ENCODE measurements at regions not wholly inside any gene's neighbourhood (a gene's known extent, or its start where the extent isn't known, plus 50 kb on each side); places are given as distances from the start of the nearest gene placed in this dataset.

DNA sequence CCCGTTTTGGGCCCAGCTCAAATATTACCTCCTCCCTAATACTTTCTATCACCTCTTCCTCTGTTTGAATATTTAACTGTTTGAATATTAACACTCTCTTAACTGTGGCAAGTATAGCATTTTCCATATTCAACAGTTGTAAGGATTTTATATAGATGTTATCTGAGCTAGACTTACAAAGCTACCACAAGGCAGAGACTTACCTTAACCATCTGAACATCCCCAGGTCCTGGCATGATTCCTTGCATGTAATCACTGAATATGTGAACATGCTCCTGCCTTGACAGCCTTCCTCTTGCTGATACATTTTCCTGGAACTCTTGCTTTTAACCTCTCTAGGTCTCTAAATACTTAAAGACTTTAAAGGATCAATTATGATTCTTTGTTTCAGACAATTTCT lies 182.4 kb downstream of the MCHR2 start:
- DNase-seq (ENCODE audit: low spot score) (no peak), ATAC-seq (no peak)
- Mint-ChIP-seq H3K36me3 (no peaks in the 10 kb centered on the region), H3K27ac (no peak overlapping the region), H3K4me3 (no peak overlapping the region), H3K9me3 (no peaks in the 10 kb centered on the region; the same call in 1 of the 2 replicates), H3K4me1 (peaks cover 19% of the 10 kb centered on the region), H3K27me3 (ENCODE audit: low read depth) (peaks cover 93% of the 10 kb centered on the region)
- POLR2A ChIA-PET: no interaction called here
- TF ChIP-seq KAT7 (CRISPR knock-in tag; IDR thresholded peaks at IDR 0.05; ENCODE audit: borderline replicate concordance) (no peak), SP1 (CRISPR knock-in tag; conservative IDR thresholded peaks at IDR 0.05) (no peak), ATF1 (CRISPR knock-in tag; IDR thresholded peaks at IDR 0.05) (no peak), ETV6 (CRISPR knock-in tag; IDR thresholded peaks at IDR 0.05) (no peak), FOXK1 (CRISPR knock-in tag; IDR thresholded peaks at IDR 0.05) (no peak), TCF7 (CRISPR knock-in tag; IDR thresholded peaks at IDR 0.05; ENCODE audit: low read depth) (no peak)
- TF ChIP-seq, protein P1, sequence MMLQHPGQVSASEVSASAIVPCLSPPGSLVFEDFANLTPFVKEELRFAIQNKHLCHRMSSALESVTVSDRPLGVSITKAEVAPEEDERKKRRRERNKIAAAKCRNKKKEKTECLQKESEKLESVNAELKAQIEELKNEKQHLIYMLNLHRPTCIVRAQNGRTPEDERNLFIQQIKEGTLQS (CRISPR knock-in tag; conservative IDR thresholded peaks at IDR 0.05): no peak
- TF ChIP-seq, protein P2, sequence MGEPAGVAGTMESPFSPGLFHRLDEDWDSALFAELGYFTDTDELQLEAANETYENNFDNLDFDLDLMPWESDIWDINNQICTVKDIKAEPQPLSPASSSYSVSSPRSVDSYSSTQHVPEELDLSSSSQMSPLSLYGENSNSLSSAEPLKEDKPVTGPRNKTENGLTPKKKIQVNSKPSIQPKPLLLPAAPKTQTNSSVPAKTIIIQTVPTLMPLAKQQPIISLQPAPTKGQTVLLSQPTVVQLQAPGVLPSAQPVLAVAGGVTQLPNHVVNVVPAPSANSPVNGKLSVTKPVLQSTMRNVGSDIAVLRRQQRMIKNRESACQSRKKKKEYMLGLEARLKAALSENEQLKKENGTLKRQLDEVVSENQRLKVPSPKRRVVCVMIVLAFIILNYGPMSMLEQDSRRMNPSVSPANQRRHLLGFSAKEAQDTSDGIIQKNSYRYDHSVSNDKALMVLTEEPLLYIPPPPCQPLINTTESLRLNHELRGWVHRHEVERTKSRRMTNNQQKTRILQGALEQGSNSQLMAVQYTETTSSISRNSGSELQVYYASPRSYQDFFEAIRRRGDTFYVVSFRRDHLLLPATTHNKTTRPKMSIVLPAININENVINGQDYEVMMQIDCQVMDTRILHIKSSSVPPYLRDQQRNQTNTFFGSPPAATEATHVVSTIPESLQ (CRISPR knock-in tag; IDR thresholded peaks at IDR 0.05): no peak
- CTCF ChIA-PET: no interaction called here

DNA sequence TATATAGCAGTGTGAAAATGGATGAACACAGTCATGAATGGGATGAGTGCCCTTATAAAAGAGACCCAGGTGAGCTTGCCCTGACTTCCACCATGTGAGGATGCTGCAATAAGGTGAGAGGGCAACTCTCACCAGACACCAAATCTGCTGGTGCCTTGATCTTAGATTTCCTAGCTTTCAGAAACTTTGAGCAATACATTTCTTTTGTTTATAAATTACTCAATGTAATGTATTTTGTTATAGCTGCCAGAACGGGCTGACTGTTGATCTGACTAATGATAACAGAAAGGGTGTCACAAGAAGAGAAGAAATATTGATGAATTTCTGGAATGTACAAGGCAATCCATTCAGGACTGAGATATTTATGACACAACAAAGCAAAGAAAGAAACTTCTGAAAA lies 180.5 kb downstream of the MCHR2 start:
- H3K27ac Mint-ChIP-seq: no peak overlapping the region
- POLR2A ChIA-PET: no interaction called here
- no peaks in the 10 kb centered on the region for H3K36me3 Mint-ChIP-seq
- TF ChIP-seq FOXP1 (CRISPR knock-in tag; IDR thresholded peaks at IDR 0.05; ENCODE audit: borderline replicate concordance) (no peak), MXD4 (CRISPR knock-in tag; IDR thresholded peaks at IDR 0.05; ENCODE audit: borderline replicate concordance) (no peak), TEAD4 (CRISPR knock-in tag; IDR thresholded peaks at IDR 0.05) (no peak), GABPB1 (CRISPR knock-in tag; IDR thresholded peaks at IDR 0.05) (no peak), HMGA2 (CRISPR knock-in tag; IDR thresholded peaks at IDR 0.05) (no peak), ZNF138 (CRISPR knock-in tag; conservative IDR thresholded peaks at IDR 0.05) (no peak)
- TF ChIP-seq, protein P3, sequence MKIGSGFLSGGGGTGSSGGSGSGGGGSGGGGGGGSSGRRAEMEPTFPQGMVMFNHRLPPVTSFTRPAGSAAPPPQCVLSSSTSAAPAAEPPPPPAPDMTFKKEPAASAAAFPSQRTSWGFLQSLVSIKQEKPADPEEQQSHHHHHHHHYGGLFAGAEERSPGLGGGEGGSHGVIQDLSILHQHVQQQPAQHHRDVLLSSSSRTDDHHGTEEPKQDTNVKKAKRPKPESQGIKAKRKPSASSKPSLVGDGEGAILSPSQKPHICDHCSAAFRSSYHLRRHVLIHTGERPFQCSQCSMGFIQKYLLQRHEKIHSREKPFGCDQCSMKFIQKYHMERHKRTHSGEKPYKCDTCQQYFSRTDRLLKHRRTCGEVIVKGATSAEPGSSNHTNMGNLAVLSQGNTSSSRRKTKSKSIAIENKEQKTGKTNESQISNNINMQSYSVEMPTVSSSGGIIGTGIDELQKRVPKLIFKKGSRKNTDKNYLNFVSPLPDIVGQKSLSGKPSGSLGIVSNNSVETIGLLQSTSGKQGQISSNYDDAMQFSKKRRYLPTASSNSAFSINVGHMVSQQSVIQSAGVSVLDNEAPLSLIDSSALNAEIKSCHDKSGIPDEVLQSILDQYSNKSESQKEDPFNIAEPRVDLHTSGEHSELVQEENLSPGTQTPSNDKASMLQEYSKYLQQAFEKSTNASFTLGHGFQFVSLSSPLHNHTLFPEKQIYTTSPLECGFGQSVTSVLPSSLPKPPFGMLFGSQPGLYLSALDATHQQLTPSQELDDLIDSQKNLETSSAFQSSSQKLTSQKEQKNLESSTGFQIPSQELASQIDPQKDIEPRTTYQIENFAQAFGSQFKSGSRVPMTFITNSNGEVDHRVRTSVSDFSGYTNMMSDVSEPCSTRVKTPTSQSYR (CRISPR knock-in tag; IDR thresholded peaks at IDR 0.05): no peak
- TF ChIP-seq, protein P4, sequence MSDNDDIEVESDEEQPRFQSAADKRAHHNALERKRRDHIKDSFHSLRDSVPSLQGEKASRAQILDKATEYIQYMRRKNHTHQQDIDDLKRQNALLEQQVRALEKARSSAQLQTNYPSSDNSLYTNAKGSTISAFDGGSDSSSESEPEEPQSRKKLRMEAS (CRISPR knock-in tag; IDR thresholded peaks at IDR 0.05): no peak
- peaks cover 92% of the 10 kb centered on the region for H3K27me3 Mint-ChIP-seq (ENCODE audit: low read depth)
- H3K4me3 Mint-ChIP-seq: no peak overlapping the region
- peaks cover 19% of the 10 kb centered on the region for H3K4me1 Mint-ChIP-seq
- ATAC-seq: no peak
- DNase-seq (ENCODE audit: low spot score): no peak
- CTCF ChIA-PET: no interaction called here
- no peaks in the 10 kb centered on the region; the same call in 1 of the 2 replicates for H3K9me3 Mint-ChIP-seq

DNA sequence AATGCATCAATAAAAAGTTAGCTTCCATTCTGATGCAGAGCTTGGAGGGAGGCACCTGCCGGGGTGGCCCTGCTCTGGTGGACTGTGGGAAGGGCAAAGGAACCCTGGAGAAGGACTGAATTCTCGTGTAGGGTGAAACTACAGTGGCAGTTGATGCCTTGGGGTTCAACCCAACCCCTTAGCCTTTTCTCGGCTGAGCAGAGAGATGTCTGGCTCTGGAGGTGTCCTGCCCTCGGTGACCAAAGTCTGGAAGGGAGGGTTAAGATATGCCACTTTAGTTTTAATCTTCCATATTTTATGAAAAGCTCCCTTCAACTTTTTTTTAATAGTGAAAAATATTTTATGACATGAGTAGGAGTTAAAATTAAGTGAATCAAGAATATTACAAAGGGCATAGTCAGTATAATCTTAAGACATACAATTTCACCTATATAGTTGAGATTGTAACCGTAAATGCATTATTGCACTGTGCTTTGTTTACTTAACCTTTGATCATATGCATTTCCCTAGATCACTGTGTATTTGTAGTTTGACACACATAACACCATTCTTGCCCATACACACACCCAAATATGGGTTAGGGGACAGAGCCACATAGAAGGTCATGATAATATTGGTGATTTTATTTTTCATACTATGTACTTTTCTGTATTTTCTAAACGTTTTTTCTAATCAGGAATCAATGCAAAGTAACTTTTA lies 179.6 kb downstream of the MCHR2 start:
- TF ChIP-seq, protein P5, sequence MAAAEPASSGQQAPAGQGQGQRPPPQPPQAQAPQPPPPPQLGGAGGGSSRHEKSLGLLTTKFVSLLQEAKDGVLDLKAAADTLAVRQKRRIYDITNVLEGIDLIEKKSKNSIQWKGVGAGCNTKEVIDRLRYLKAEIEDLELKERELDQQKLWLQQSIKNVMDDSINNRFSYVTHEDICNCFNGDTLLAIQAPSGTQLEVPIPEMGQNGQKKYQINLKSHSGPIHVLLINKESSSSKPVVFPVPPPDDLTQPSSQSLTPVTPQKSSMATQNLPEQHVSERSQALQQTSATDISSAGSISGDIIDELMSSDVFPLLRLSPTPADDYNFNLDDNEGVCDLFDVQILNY (CRISPR knock-in tag; IDR thresholded peaks at IDR 0.05): no peak
- TF ChIP-seq CREB1 (CRISPR knock-in tag; IDR thresholded peaks at IDR 0.05) (no peak), TEAD4 (CRISPR knock-in tag; IDR thresholded peaks at IDR 0.05) (no peak), SMAD4 (CRISPR knock-in tag; IDR thresholded peaks at IDR 0.05) (no peak), NR3C1 (CRISPR knock-in tag; conservative IDR thresholded peaks at IDR 0.05; ENCODE audit: low read depth) (no peak), EMX1 (CRISPR knock-in tag; IDR thresholded peaks at IDR 0.05) (no peak), FOXJ3 (CRISPR knock-in tag; IDR thresholded peaks at IDR 0.05; ENCODE audit: borderline replicate concordance) (no peak), NR1H2 (CRISPR knock-in tag; IDR thresholded peaks at IDR 0.05) (no peak), ZNF232 (CRISPR knock-in tag; IDR thresholded peaks at IDR 0.05) (no peak), JUN (CRISPR knock-in tag; IDR thresholded peaks at IDR 0.05) (no peak), ZNF138 (CRISPR knock-in tag; conservative IDR thresholded peaks at IDR 0.05) (no peak)
- TF ChIP-seq, protein P6, sequence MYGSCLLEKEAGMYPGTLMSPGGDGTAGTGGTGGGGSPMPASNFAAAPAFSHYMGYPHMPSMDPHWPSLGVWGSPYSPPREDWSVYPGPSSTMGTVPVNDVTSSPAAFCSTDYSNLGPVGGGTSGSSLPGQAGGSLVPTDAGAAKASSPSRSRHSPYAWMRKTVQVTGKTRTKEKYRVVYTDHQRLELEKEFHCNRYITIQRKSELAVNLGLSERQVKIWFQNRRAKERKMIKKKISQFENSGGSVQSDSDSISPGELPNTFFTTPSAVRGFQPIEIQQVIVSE (CRISPR knock-in tag; IDR thresholded peaks at IDR 0.05; ENCODE audit: borderline replicate concordance): no peak
- DNase-seq (ENCODE audit: low spot score) (no peak), ATAC-seq (no peak)
- H3K27ac Mint-ChIP-seq: no peak overlapping the region
- H3K4me1 Mint-ChIP-seq: peaks cover 19% of the 10 kb centered on the region
- no peaks in the 10 kb centered on the region; the same call in 1 of the 2 replicates for H3K9me3 Mint-ChIP-seq
- ChIA-PET POLR2A (no interaction called here), CTCF (no interaction called here)
- H3K36me3 Mint-ChIP-seq: no peaks in the 10 kb centered on the region
- no peak overlapping the region for H3K4me3 Mint-ChIP-seq
- H3K27me3 Mint-ChIP-seq (ENCODE audit: low read depth): peaks cover 92% of the 10 kb centered on the region
